ENCODE measurements at regions not wholly inside any gene's neighbourhood (a gene's known extent, or its start where the extent isn't known, plus 50 kb on each side); places are given as distances from the start of the nearest gene placed in this dataset.

- no peak for TF ChIP-seq CTCF (conservative IDR thresholded peaks at IDR 0.05 in 1 of 2, IDR thresholded peaks at IDR 0.05 in 1 of 2; ENCODE audit: low read depth in 1 of 2, low read length in 2 of 2)
- TF ChIP-seq EZH2 (IDR thresholded peaks at IDR 0.05; ENCODE audit: low read length, missing control alignments) = no peak
Observed at GRCh38 chr2:43134571-43134889, 91.9 kb downstream of the ZFP36L2 start.

Data from fibroblast of lung (primary cell).